Stimulated activated CD4-positive, alpha-beta T cell treated with anti-CD3 and anti-CD28 coated beads, TNF-alpha, amount 100 ng/mL, for 48 hours (primary cell): ENCODE measurements at regions not wholly inside any gene's neighbourhood (a gene's known extent, or its start where the extent isn't known, plus 50 kb on each side); places are given as distances from the start of the nearest gene placed in this dataset.

Experiments
- DNase-seq, 3 donors: peaks; one replicate each; pipeline ENCODE4 v3.0.0-alpha.2; 2020; ENCODE audit warnings: low read depth in 3 of 3

- DNase-seq: no peak
Observed at GRCh38 chr7:97466999-97467740, 264.7 kb upstream of the TAC1 start.

- no peak for DNase-seq
Observed at GRCh38 chr7:97468493-97468892, 263.4 kb upstream of the TAC1 start.

DNA sequence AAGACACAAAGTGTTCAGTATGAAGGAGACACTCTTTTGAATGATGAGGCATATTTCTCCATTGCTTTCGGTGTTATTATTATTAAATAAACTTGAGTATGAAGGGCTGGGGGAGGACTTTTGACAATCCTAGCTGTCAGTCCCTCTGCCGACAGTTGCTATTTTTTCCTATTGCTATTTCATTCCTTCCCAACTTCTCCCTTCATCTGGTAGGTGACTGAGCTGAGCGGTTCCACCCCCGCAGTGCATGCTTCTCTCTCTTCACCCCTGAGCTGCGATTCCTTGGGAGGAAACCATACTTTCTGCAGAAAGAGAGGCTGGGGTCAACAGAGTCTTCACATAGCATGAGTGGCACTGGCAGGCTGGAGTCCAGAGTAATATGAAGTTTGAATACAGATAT is 261.2 kb upstream of the TAC1 start:
- no peak for DNase-seq

GRCh38 chr7:97471491-97471890 is 260.4 kb upstream of the TAC1 start:
- no peak for DNase-seq

DNA sequence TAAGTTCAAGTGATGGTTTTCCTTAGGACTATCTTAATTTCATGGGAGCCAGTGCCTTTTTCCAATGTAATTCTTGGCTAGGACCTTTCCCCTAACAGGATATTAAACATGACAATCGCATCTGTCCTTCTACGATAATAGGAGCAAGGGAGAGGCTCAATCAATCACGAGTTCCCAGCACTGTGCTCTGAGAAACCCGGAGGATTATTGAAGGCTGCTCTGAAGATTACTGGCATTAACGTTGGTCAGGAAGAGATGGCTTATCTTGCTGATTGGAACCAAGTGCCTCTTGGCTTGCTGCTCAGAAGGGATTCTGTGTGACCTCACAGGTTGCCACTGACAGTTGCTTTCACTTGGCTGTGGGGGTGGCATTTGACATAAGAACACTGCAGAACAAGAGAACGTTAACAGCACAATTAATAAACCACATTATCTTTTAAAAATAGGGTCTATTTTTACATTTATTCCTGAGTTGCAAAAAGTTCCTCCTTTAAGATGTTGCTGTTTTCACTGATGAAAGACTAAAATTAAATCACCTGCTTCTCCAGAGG is 252.1 kb upstream of the TAC1 start:
- no peak for DNase-seq

DNA sequence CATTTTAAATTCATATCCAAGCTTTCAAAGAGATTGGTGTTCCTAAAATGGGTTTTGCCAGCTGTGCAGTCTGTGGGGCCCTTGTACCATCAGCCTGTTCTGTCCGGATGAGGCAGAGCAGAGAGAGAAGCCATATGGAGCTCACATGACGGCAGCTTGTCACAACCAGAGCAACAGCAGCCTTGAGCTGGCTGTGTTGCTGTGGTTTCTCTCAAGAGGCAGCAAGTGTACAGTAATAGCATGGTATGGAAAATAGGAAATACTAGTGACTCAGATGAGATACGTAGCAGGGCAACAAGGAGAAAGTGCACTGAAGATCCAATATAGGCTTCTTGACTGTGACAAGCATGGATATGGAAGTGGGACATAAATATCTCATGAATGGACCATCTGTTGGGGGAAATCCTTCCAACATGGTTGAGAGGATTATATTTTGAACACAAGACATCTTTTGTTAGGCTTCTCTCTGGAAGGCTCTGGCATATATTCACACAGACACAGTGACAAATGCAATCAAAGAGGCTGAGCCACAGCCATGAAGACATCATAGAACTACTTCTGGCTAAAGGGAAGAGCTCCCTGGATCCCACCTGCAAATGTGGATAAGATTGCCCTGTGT is 251.0 kb upstream of the TAC1 start:
- DNase-seq: no peak

DNA sequence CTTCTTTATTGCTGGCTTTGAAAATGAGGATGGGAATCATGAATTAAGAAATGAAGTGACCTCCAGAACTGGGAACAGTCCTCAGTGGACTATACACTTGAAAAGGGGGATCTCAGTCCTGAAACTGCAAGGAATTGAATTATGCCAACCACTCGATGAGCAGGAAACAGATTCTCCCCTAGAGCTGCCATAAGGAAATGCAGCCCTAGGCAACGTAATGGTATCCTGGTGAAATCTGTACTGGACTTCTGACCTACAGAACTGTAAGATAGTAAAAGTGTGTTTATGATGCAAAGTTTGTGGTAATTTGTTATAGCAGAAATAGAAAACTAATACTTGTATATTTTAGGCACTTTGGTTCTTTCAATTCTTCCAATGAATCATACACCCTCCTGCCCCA is 236.4 kb upstream of the TAC1 start:
- DNase-seq: no peak

GRCh38 chr7:97499204-97499603 is 232.7 kb upstream of the TAC1 start:
- peak in 1 of 3 donors; percentile 2 for DNase-seq

DNA sequence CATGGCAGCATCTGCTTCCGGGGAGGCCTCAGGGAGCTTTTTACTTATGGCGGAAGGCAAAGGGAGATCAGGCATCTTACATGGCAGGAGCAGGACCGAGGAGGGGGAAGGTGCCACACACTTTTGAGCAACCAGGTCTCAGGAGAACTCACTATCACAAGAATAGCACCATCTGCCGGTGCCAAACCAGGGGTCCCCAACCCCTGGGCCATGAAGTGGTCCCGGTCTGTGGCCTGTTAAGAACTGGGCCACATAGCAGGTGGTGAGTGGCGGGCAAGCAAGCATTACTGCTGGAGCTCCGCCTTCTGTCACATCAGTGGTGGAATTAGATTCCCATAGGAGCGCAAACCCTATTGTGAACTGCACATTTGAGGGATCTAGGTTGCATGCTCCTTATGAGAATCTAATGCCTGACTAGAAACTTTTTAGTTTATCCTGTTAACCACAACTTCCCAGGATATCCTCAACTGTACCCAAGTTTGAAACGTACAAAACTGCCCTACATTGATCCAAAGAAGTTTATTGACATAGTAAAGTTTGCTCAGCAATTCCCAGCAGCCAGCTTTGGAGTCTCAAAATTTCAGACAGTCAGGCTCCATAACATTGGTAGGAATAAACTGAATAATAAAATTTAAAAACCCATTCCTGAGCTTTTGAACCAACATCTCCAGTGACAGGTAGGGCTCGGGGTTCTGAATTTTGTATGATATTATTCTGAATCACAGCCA is 228.4 kb upstream of the TAC1 start:
- no peak for DNase-seq

DNA sequence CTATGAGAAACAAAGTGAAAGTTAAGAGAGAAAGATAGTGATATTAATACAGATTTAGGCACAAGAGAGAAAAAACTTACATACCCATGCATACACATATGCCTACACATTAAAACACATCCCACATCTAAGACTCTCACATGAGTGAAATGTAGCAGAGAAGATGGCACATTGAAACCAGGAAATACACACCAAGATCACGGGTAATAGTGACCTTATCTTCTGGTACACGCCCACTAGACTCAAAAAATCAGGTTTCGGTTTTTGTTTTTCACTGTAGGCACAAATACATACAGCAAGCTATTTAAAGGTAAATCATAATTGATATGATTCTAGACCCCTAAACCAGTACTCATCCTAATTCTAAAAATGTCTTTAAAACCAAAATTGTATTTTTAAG is 225.2 kb upstream of the TAC1 start:
- DNase-seq: no peak

- DNase-seq: no peak
Observed at GRCh38 chr7:97512441-97513207, 219.3 kb upstream of the TAC1 start.

GRCh38 chr7:97513326-97513725 is 218.6 kb upstream of the TAC1 start:
- DNase-seq: no peak

- no peak for DNase-seq
Observed at GRCh38 chr7:97541188-97541587, 190.7 kb upstream of the TAC1 start.

DNA sequence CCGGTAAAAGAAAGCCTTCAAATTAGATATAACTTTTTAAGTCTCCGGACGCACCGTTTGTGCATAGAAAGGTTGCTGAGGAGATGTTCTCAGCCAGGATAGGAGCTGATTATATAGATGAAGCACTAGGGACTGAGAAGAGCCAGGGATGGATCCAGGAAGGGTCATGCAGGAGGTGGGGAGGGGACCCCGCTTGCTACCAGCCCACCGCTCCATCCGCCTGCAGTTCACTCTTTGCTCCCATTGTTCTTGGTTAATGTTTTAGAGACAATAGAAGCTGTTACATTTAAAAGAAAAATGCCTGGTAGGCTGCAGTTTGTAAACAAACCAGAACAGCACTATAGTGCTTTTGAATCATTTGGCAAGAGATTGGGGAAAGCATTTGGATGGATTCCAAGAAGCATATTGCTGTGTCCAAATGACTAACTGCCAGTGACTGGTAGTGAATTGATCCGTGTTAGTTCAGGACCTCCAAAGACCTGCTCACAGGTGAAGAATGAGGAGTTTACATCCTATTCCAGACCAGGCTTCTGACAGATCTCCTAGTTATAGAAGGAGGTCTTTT is 175.9 kb upstream of the TAC1 start:
- no peak for DNase-seq

DNA sequence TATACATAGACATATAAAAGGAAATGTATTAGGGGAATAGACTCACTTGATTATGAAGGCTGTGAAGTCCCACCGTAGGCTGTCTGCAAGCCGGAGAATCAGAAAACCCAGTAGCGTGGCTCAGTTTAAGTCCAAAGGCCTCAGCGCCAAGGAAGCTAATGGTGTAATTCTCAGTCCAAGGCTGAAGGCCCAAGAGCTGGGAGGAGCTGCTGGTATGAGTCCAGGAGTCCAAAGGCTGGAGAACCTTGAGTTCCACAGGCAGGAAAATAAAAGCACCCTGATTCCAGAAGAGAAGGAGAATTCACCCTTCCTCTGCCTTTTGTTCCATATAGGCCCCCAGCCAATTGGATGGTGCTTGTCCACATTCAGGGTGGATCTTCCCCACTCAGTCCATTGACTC is 166.2 kb upstream of the TAC1 start:
- no peak for DNase-seq

GRCh38 chr7:97573065-97573464 is 158.8 kb upstream of the TAC1 start:
- no peak for DNase-seq

- no peak for DNase-seq
Observed at GRCh38 chr7:97576043-97576442, 155.8 kb upstream of the TAC1 start.

DNA sequence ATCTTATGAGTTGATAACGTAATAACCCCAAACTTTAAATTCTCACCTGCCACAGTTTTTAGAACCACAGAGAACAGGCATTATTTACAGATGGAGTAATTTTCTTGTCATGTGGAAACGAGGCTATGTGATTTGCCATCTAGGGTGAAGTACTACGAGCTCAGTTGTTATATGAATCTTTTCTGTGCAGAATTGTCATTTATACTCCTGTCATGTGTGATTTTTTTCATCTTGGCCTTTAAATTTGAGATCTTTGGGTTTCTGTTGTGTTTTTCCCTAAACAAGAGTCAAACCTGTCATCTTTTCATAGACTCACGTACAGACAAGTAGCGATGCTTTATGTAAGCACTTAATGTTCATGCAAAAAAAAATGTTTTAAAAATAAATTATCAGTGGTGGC is 153.7 kb upstream of the TAC1 start:
- DNase-seq: no peak

DNA sequence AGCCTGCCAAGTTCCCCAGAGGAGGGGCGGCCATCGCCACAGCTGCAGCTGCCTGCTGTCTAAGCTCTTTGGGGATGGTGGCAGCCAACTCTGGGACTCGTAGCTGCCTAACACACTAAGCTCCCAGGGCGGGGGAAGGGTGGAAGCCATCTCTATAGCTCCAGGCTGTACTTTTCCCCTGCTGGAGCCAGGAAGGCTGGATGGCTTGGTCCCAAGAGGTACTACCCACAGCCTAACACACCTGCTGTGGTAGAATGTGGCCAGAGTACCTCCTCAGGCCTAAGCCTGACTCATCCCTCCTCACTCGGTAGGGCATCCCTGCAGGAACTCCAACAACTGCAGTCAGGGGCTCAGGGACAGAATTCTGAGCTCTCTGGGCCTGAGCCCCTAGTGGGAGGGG is 151.7 kb upstream of the TAC1 start:
- DNase-seq: no peak

DNA sequence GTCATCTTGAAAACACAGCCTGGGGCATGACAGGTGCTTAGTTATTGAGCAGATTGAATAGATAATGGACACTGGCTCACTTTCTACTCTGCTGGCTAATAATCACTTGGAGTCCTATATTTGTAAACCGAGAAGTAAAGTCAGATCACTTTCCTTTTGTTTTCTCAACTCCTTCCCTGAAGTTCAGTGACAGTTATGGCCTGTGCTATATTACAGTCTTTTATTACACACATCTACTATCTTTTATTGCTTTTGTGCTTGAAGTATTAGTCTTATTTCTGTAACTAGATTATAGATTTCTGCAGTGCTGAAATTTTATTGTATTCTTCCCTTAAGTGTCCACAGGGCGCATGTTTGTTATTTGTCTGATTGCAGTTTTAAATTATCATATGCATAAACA is 136.4 kb upstream of the TAC1 start:
- no peak for DNase-seq

DNA sequence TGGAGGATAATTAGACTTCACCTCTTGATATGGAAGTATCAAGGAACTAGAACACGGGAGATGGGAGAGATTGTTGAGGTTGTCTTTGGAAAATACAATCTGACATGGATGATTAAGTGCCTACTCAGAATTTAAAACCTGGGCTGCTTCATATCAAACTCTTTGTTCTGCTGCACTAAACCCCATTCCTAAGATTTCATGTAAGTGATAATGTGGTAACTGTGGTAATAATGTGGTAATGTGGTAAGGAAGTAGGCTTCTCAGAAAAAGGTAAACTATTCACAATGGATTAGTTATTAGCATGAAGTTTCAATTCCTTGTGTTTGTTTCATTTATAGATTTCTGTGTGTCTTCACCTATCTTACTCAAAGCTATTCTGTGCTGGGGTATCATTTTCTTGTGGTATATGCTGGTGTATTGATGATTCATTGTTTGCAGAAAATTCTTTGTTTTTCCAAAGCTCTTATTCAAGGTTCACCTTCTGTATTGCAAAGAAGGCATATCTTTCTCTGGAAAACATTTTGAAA is 129.9 kb upstream of the TAC1 start:
- no peak for DNase-seq
